ENCODE measurements at regions not wholly inside any gene's neighbourhood (a gene's known extent, or its start where the extent isn't known, plus 50 kb on each side); places are given as distances from the start of the nearest gene placed in this dataset.
"Not testable (repeated sequence)": the region's sequence is repeated elsewhere in the genome, so short reads cannot be mapped to it uniquely, and the experiment has no call there.

GRCh38 chr10:64626924-64627323, 1105.7 kb downstream of the REEP3 start:
- DNase-seq (ENCODE audit: extremely low read depth in 1 of 2, low read depth in 1 of 2) = no peak

- no peak for DNase-seq (ENCODE audit: extremely low read depth in 1 of 2, low read depth in 1 of 2)
Measured at GRCh38 chr10:64630534-64630933, 1109.3 kb downstream of the REEP3 start.

- DNase-seq (ENCODE audit: extremely low read depth in 1 of 2, low read depth in 1 of 2) = no peak
Measured at GRCh38 chr10:64635906-64636305, 1114.7 kb downstream of the REEP3 start.

- no peak for DNase-seq (ENCODE audit: extremely low read depth in 1 of 2, low read depth in 1 of 2)
Measured at GRCh38 chr10:64636461-64636860, 1115.3 kb downstream of the REEP3 start.

- no peak for DNase-seq (ENCODE audit: extremely low read depth in 1 of 2, low read depth in 1 of 2)
Measured at GRCh38 chr10:64637939-64638338, 1116.7 kb downstream of the REEP3 start.

- no peak for DNase-seq (ENCODE audit: extremely low read depth in 1 of 2, low read depth in 1 of 2)
Measured at GRCh38 chr10:64648915-64649314, 1127.7 kb downstream of the REEP3 start.

- DNase-seq (ENCODE audit: extremely low read depth in 1 of 2, low read depth in 1 of 2) = no peak
Measured at GRCh38 chr10:64658528-64658927, 1137.3 kb downstream of the REEP3 start.

- DNase-seq (ENCODE audit: extremely low read depth in 1 of 2, low read depth in 1 of 2) = no peak
Measured at GRCh38 chr10:64659311-64659710, 1138.1 kb downstream of the REEP3 start.

GRCh38 chr10:64682043-64682442, 1160.8 kb downstream of the REEP3 start:
- DNase-seq (ENCODE audit: extremely low read depth in 1 of 2, low read depth in 1 of 2) = no peak

- no peak for DNase-seq (ENCODE audit: extremely low read depth in 1 of 2, low read depth in 1 of 2)
Measured at GRCh38 chr10:64690194-64690593, 1169.0 kb downstream of the REEP3 start.

- DNase-seq (ENCODE audit: extremely low read depth in 1 of 2, low read depth in 1 of 2) = no peak
Measured at GRCh38 chr10:64699244-64699643, 1178.0 kb downstream of the REEP3 start.

- not testable (repeated sequence) for DNase-seq (ENCODE audit: extremely low read depth in 1 of 2, low read depth in 1 of 2)
Measured at GRCh38 chr10:64702086-64702485, 1180.9 kb downstream of the REEP3 start.

GRCh38 chr10:64708884-64709681, 1187.9 kb downstream of the REEP3 start:
- no peak for DNase-seq (ENCODE audit: extremely low read depth in 1 of 2, low read depth in 1 of 2)

- no peak for DNase-seq (ENCODE audit: extremely low read depth in 1 of 2, low read depth in 1 of 2)
Measured at GRCh38 chr10:64726466-64726865, 1205.3 kb downstream of the REEP3 start.

- no peak for DNase-seq (ENCODE audit: extremely low read depth in 1 of 2, low read depth in 1 of 2)
Measured at GRCh38 chr10:64731016-64731415, 1209.8 kb downstream of the REEP3 start.

- no peak for DNase-seq (ENCODE audit: extremely low read depth in 1 of 2, low read depth in 1 of 2)
Measured at GRCh38 chr10:64732372-64732957, 1211.3 kb downstream of the REEP3 start.

GRCh38 chr10:64733980-64734379, 1212.8 kb downstream of the REEP3 start:
- no peak for DNase-seq (ENCODE audit: extremely low read depth in 1 of 2, low read depth in 1 of 2)

GRCh38 chr10:64738462-64738861, 1217.3 kb downstream of the REEP3 start:
- no peak for DNase-seq (ENCODE audit: extremely low read depth in 1 of 2, low read depth in 1 of 2)

- DNase-seq (ENCODE audit: extremely low read depth in 1 of 2, low read depth in 1 of 2) = no peak
Measured at GRCh38 chr10:64745565-64745964, 1224.4 kb downstream of the REEP3 start.

GRCh38 chr10:64750672-64751071, 1229.5 kb downstream of the REEP3 start:
- no peak for DNase-seq (ENCODE audit: extremely low read depth in 1 of 2, low read depth in 1 of 2)

GRCh38 chr10:64753516-64753915, 1232.3 kb downstream of the REEP3 start:
- DNase-seq (ENCODE audit: extremely low read depth in 1 of 2, low read depth in 1 of 2) = no peak

- DNase-seq (ENCODE audit: extremely low read depth in 1 of 2, low read depth in 1 of 2) = no peak
Measured at GRCh38 chr10:64760371-64760770, 1239.2 kb downstream of the REEP3 start.

GRCh38 chr10:64762861-64763260, 1241.7 kb downstream of the REEP3 start:
- DNase-seq (ENCODE audit: extremely low read depth in 1 of 2, low read depth in 1 of 2) = no peak

Data from activated CD8-positive, alpha-beta memory T cell treated with anti-CD3 and anti-CD28 coated beads for 1 hour (primary cell).